ENCODE measurements at regions not wholly inside any gene's neighbourhood (a gene's known extent, or its start where the extent isn't known, plus 50 kb on each side); places are given as distances from the start of the nearest gene placed in this dataset.
"Not testable (repeated sequence)": the region's sequence is repeated elsewhere in the genome, so short reads cannot be mapped to it uniquely, and the experiment has no call there.

- not testable (repeated sequence) for DNase-seq
Observed at GRCh38 chr2:143837055-143837454, 682.9 kb downstream of the ZEB2 start.

GRCh38 chr2:143835481-143835880 is 684.4 kb downstream of the ZEB2 start:
- DNase-seq: no peak

- DNase-seq: no peak
Observed at GRCh38 chr2:143833015-143833660, 686.8 kb downstream of the ZEB2 start.

- no peak for DNase-seq
Observed at GRCh38 chr2:143830476-143830875, 689.4 kb downstream of the ZEB2 start.

- no peak for DNase-seq
Observed at GRCh38 chr2:143828763-143829537, 691.0 kb downstream of the ZEB2 start.

- DNase-seq: no peak
Observed at GRCh38 chr2:143824791-143825190, 695.1 kb downstream of the ZEB2 start.

DNA sequence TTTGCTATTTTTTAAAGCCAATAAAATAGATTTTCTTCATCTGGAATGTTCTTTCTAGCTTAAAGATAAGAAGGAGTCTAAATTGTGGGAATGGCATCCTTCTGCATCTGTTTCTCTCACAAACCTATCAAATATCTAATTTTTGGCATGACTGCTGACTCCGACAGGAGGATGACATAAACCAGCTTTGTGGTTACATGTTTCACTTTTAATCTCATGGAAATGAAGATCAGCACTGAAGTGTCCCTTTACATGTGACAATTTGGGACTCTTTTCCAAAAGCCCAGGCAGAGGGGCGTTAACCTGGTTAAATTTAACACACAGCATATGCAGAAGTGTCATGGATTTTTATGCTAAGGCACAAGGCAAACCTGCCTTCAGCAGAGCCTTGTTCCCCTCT is 694.7 kb downstream of the ARHGAP15 start:
- no peak for DNase-seq

DNA sequence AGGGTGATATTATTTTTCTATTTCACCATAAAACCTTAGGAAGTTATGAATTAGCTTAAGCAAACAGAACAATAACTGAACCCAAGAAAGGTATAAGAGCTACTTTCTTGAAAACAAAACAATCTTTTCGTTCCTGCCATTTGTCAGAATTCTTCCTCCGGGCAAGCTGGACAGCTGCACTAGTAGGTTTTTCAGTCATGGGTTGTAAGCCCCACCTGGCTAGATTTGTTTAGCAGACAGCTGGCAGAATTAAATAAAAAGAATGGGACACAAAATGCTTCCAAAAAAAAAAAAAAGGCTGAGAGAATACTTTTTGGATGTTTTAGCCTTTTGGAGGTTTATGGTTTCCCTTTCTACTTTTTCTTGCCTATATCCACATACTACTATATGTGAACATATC is 694.1 kb downstream of the ARHGAP15 start:
- DNase-seq: no peak

- DNase-seq: no peak
Observed at GRCh38 chr2:143822736-143823135, 693.5 kb downstream of the ARHGAP15 start.

- no peak for DNase-seq
Observed at GRCh38 chr2:143819764-143820163, 690.5 kb downstream of the ARHGAP15 start.

GRCh38 chr2:143819190-143819735 is 690.0 kb downstream of the ARHGAP15 start:
- DNase-seq: no peak

Measured in activated T-cell treated with anti-CD3 and anti-CD28 coated beads for 4 hours (primary cell).